ENCODE measurements at regions not wholly inside any gene's neighbourhood (a gene's known extent, or its start where the extent isn't known, plus 50 kb on each side); places are given as distances from the start of the nearest gene placed in this dataset.
"Not testable (repeated sequence)": the region's sequence is repeated elsewhere in the genome, so short reads cannot be mapped to it uniquely, and the experiment has no call there.

GRCh38 chr17:54678158-54678557 lies 222.5 kb upstream of the TOM1L1 start:
- no peak for DNase-seq (ENCODE audit: low read depth in 2 of 3, low spot score in 1 of 3)

- no peak for DNase-seq (ENCODE audit: low read depth in 2 of 3, low spot score in 1 of 3)
Measured at GRCh38 chr17:54680410-54680809, 220.2 kb upstream of the TOM1L1 start.

- DNase-seq (ENCODE audit: low read depth in 2 of 3, low spot score in 1 of 3) = no peak
Measured at GRCh38 chr17:54694287-54694887, 206.3 kb upstream of the TOM1L1 start.

GRCh38 chr17:54712798-54713197 lies 187.9 kb upstream of the TOM1L1 start:
- DNase-seq (ENCODE audit: low read depth in 2 of 3, low spot score in 1 of 3) = not testable (repeated sequence)

GRCh38 chr17:54718286-54718685 lies 182.4 kb upstream of the TOM1L1 start:
- no peak for DNase-seq (ENCODE audit: low read depth in 2 of 3, low spot score in 1 of 3)

- no peak for DNase-seq (ENCODE audit: low read depth in 2 of 3, low spot score in 1 of 3)
Measured at GRCh38 chr17:54727624-54728023, 173.0 kb upstream of the TOM1L1 start.

GRCh38 chr17:54736573-54736972 lies 164.1 kb upstream of the TOM1L1 start:
- DNase-seq (ENCODE audit: low read depth in 2 of 3, low spot score in 1 of 3) = no peak

GRCh38 chr17:54738496-54738895 lies 162.2 kb upstream of the TOM1L1 start:
- DNase-seq (ENCODE audit: low read depth in 2 of 3, low spot score in 1 of 3) = no peak

GRCh38 chr17:54744750-54745149 lies 155.9 kb upstream of the TOM1L1 start:
- DNase-seq (ENCODE audit: low read depth in 2 of 3, low spot score in 1 of 3) = no peak

GRCh38 chr17:54745239-54745638 lies 155.4 kb upstream of the TOM1L1 start:
- DNase-seq (ENCODE audit: low read depth in 2 of 3, low spot score in 1 of 3) = no peak

- no peak for DNase-seq (ENCODE audit: low read depth in 2 of 3, low spot score in 1 of 3)
Measured at GRCh38 chr17:54745862-54746261, 154.8 kb upstream of the TOM1L1 start.

GRCh38 chr17:54749157-54749556 lies 151.5 kb upstream of the TOM1L1 start:
- no peak for DNase-seq (ENCODE audit: low read depth in 2 of 3, low spot score in 1 of 3)

GRCh38 chr17:54754560-54754959 lies 146.1 kb upstream of the TOM1L1 start:
- peak in 1 of 3 donors; percentile 0 for DNase-seq (ENCODE audit: low read depth in 2 of 3, low spot score in 1 of 3)

- DNase-seq (ENCODE audit: low read depth in 2 of 3, low spot score in 1 of 3) = no peak
Measured at GRCh38 chr17:54760836-54761235, 139.8 kb upstream of the TOM1L1 start.

GRCh38 chr17:54770836-54771235 lies 129.8 kb upstream of the TOM1L1 start:
- DNase-seq (ENCODE audit: low read depth in 2 of 3, low spot score in 1 of 3) = no peak

GRCh38 chr17:54771409-54771915 lies 129.2 kb upstream of the TOM1L1 start:
- DNase-seq (ENCODE audit: low read depth in 2 of 3, low spot score in 1 of 3) = no peak

- no peak for DNase-seq (ENCODE audit: low read depth in 2 of 3, low spot score in 1 of 3)
Measured at GRCh38 chr17:54780238-54780637, 120.4 kb upstream of the TOM1L1 start.

GRCh38 chr17:54781389-54781788 lies 119.3 kb upstream of the TOM1L1 start:
- no peak for DNase-seq (ENCODE audit: low read depth in 2 of 3, low spot score in 1 of 3)

GRCh38 chr17:54784305-54784704 lies 116.3 kb upstream of the TOM1L1 start:
- DNase-seq (ENCODE audit: low read depth in 2 of 3, low spot score in 1 of 3) = no peak

- DNase-seq (ENCODE audit: low read depth in 2 of 3, low spot score in 1 of 3) = no peak
Measured at GRCh38 chr17:54785643-54786268, 114.9 kb upstream of the TOM1L1 start.

- DNase-seq (ENCODE audit: low read depth in 2 of 3, low spot score in 1 of 3) = no peak
Measured at GRCh38 chr17:54789101-54789880, 111.4 kb upstream of the TOM1L1 start.

- no peak for DNase-seq (ENCODE audit: low read depth in 2 of 3, low spot score in 1 of 3)
Measured at GRCh38 chr17:54793271-54793670, 107.4 kb upstream of the TOM1L1 start.

All from stimulated activated CD4-positive, alpha-beta T cell treated with anti-CD3 and anti-CD28 coated beads, Interleukin-12 subunit alpha, Interleukin-12 subunit beta, amount 100 ng/mL, for 48 hours (primary cell).